Urothelium cell line (cell line): ENCODE measurements at regions not wholly inside any gene's neighbourhood (a gene's known extent, or its start where the extent isn't known, plus 50 kb on each side); places are given as distances from the start of the nearest gene placed in this dataset.
"Not testable (repeated sequence)": the region's sequence is repeated elsewhere in the genome, so short reads cannot be mapped to it uniquely, and the experiment has no call there.

ENCODE experiments used
- DNase-seq: peaks from one replicate; pipeline ENCODE4 v3.0.0; 2011; ENCODE audit warnings: low spot score, mixed read lengths
- FAIRE-seq: peaks from 2 replicates; lab custom pipeline; 2011; peaks lifted over from hg19 to GRCh38; lab: Jason Lieb, UNC

DNA sequence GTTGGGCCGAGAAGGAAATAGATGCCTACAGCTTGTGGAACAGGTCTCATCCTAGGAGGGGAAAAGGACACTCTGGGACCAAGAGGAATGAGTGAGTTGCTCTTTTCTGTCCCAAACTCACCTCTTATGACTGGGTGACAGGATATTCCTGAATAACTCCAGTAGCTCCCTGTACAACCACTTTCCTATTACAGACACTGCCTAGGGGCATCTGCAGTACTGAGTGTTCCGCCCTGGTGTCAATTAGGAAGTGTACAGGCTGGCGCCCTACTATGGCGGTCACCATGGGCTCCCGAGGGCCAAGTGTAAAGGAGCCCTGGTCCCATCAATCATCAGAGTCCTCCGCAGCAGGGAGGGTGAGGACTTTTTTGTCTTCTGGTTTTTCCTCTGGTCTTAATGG lies 343.4 kb upstream of the USP9Y start:
- no peak for DNase-seq
- FAIRE-seq: no peak

DNA sequence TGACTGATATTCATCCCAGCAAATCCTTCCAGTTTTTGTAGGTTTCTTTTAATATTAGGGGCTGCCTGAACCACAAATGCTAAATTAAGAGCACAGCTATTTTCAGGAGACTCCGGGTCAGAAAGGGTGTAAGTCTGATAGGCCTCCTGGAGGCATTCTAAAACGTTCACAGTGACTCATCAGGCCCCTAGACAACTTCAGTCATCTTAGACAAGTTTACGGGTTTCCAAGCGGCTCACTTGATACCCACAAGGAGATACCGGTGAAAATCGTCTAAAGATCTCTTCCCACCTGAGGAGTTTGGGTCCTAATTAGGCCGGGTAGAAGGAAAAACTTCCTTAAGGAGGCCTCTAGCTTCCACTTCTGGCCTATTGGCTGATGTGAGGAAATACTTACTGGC lies 342.7 kb upstream of the USP9Y start:
- FAIRE-seq (no peak), DNase-seq (no peak)

DNA sequence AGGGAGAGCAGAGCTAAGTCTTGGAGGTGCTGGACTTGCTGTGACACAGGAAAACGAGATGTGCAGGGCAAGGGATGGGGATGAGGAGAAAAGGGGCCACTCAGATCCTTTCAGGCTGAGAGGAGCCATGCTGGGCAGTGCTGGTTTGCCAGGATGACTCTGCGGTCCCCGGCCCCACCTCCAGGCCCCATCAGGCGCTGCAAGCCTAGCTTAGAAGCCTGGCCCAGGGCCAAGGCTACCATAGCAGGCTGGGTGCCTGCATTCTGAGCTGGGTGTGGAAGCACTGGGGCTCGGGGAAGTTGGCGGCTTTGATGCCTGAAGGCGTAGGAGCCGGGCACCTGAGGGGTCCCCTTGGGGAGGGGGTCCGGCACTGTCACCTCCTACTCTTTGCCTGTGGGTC lies 341.2 kb upstream of the USP9Y start:
- no peak for FAIRE-seq
- DNase-seq: no peak

DNA sequence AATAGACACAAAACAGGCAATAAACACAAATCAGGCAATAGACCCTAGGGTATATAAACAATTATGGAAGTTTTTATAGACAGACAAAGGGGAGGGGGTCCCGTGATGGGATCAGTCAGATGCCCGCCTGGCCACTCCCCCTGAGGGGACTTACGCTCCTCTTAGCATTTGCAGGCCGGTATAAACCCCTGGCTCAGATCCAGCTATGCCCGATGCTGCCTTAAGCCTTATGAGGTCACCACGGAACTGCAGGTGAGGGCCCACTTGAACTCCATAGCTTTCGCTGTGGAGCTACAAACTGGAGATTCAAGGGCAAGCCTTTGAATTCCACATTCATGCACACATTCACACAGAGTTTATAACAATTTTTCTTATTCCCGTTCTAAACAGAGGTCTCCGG lies 340.5 kb upstream of the USP9Y start:
- DNase-seq (no peak), FAIRE-seq (no peak)

DNA sequence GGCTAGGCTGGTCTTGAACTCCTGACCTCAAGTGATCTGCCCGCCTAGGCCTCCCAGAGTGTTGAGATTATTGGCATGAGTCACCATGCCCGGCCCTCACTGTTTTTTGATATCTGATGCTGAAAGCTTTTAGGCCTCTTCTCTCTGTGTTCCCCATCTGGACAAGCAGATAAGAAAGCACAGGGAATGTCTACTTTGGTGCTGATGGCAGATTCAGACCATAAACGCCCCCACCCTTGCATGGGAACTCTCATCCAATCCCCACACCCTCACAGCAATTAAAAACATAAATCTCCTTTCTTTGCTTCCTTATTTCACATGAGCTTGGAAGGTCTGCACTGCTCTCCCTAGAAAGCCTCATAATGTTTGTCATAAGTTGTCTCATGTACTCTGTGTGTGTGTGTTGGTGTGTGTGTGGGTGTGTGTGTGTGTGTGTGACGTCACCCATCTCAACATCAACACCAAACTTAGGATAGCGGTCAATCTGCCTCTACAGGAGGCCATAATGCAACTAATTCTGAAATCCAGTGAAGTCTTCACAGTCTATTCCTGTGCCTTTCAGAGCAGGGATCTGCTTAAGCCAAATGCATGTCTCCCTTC lies 335.6 kb upstream of the USP9Y start:
- DNase-seq (no peak), FAIRE-seq (no peak)

DNA sequence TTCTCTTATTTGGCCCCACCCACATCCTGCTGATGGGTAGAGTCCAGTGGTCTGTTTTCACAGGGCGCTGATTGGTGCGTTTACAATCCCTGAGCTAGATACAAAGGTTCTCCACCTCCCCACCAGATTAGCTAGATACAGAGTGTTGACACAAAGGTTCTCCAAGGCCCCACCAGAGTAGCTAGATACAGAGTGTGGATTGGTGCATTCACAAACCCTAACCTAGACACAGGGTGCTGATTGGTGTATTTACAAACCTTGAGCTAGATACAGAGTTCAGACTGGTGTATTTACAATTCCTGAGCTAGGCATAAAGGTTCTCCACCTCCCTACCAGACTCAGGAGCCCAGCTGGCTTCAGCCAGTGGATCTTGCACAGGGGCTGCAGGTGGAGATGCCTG lies 326.4 kb upstream of the USP9Y start:
- not testable (repeated sequence) for DNase-seq, FAIRE-seq

DNA sequence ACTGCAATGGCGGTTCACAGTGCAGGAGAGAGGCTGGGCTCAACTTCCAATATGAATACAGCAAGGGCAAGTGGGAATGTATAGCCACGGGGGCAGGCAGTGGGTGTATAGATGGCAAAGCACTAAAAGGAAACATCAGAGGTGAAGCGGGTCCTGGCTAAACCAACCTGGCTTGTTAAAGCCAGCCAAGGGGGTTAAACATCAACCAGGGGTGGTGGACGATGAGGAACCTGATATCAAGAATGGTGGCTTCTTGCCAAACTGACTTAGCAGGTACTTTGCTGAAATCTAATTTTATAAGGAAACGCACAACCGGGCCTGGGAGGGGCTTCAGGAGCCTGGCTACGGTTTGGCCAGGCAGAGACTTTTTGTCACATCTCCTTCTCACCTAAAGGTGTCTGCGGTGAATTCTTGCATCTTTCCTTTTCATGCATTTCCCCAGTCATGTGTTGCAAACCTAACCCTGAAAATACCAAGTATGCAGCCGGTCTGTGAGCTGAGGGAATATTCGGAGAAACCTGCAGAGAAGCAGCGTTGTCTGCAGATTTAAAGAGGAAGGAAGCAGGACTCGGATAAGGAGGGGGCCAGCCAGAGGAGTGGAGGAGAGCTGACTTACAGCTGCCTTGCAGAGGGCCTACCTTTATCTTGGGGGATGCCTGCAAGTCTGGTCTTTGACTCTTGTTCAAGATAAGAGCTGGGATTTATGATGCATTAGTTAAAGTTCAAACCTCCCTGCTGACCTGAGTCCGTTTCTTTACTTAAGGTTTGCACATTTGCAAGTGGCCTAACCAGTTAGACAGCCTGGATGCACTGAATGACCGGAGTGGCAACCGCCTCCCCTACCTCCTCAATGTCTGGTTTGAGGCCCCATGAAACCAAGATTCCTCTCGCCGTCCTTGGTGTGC lies 309.1 kb upstream of the USP9Y start:
- FAIRE-seq, DNase-seq: not testable (repeated sequence)

DNA sequence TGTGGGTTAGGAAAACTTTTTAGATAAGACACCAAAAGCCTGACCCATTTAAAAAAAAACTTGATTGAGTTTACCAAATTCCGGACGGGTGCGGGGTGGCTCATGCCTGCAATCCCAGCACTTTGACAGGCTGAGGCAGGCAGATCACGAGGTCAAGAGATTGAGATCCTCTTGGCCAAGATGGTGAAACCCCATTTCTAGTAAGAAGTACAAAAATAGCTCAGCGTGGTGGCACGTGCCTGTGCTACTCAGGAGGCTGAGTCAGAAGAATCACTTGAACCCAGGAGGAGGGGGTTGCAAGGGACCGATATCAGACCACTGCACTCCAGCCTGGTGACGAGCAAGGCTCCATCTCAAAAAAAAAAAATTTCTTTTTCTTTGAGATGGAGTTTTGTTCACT lies 307.8 kb upstream of the USP9Y start:
- FAIRE-seq (no peak), DNase-seq (no peak)

DNA sequence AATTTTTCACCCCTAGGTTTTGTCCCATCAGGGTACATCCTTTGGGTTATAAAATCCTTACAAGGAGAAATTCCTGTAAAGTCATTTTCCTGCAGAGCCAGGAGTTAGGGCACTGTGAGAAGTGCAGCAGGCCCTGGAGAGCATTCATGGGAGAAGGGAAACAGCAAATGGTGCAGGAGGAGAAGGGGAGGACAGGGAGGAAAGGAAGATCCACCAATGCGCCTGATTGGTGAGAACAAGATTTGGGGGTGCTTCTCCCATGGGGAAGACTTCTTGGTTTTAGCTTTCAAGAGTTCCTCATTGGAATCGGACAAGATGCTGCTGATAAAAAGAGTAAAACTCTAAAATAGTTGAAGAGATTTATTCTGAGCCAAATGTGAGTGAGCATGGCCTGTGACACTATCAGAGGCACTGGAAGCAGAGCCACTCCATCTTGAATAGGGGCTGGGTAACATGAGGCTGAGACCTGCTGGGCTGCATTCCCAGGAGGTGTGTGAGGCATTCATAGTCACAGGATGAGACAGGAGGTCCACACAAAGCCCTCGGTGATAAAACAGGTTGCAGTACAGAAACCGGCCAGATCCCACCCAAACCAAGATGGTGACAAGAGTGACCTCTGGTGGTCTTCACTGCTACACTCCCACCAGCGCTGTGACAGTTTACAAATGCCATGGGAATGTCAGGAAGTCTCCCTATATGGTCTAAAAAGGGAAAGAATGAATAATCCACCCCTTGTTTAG lies 305.5 kb upstream of the USP9Y start:
- not testable (repeated sequence) for DNase-seq, FAIRE-seq

DNA sequence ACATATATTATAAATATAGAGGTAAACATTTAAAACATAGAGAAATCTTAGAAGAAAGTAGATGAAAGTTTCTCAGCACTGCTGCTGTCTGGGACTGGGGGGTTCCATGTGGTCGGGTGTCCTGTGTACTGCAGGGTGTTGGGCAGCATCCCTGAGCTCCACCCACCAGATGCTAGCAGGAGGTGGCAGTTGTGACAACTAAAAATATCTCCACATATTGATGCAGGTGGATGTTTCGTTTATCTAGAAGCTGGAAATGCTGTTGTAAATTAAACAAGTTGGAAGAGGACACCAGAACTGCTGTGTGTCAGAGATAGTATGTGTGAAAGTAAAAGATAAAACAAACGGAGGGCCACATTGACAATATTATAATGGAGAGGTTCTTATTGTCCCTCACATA lies 297.1 kb upstream of the USP9Y start:
- DNase-seq (no peak), FAIRE-seq (no peak)

DNA sequence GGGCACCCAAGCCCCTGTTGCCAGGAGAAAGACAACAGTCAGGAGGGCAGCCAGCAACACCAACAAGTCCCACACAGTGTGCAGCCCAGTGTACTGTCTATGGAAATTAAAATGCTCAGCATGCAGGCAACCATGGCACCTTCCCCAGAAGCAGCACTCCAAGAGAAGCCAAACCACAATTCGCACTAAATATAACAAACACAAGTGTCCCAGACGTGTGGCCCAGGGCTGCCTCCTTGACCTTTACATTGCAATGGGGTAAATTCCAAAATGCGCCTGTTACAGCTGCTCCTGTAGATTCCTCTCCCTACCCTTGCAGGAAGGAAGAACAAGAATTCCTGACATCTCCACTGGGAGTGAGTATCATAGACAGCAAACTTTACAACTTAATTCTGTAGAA lies 292.8 kb upstream of the USP9Y start:
- FAIRE-seq: no peak

DNA sequence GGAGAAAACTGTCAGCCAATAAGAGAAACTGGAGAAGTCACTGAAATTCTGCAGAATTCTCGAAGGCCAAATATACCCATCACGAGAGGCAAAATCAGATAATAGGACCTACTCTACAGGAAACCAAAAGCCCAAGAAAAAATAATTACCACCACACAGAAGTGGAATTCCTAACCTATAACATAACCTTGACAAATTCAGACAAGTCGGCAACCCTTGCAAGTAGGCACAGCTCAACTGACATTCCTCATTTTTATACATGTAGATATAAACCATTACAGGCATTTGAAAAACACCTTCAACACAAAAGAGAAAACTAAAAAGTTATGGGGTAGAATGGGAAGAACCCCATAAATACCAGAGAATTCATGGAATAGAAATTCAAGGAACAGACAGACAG lies 290.3 kb upstream of the USP9Y start:
- FAIRE-seq (no peak), DNase-seq (no peak)

More for the DNA sequence above, 292.8 kb upstream of the USP9Y start:
- no peak for DNase-seq

DNA sequence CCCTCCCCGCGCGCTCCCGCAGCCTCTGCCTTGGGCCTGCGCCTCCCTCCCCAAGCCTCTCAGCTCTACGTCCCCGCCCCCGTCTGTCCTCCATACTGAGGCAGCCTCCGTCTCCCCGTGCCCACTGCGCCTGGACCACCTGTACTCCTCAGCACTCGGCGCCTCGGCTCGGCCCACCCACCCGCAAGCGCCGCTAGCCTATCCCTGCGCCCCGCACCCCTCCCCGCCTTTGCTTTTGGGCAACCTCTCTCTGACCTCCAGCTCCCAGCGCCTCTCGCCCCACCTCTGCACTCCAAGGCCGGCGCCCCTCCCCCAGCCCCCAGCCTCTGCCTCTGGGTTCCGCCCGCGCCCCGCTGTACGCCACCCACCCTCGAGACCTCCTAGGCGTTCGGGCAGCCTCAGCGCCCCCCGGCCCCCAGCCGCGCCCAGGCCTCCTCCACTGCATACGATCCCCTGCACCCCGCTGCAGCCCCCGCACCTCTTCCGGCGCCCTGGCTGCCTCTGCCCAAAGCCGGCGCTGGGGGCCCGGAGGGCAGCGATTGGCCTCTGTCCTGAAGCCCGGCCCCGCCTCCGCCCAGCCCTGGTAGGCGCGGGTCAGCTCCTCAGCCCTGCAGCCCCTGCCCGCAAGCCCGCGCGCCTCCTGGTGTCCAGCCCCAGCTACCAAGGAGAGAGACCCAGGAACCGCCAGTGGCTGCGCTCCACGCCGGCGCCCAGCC lies 279.8 kb upstream of the USP9Y start:
- FAIRE-seq: no peak
- peak; percentile 0 for DNase-seq

DNA sequence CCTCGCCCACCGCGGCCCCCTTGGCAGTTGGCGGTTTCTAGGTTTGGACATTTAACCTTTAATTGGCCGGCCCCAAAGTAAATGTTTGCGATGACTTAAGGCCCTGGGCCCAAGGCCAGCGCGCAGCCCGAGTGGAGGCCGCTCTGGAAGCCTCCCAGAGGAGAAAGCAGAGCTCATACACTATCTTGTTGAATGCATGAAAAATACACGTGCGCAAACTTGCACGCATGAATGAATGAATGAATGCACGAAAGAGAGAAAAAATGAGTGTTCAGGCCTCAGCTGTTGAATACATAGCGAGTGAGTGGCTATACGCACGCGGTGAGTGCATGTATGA lies 279.3 kb upstream of the USP9Y start:
- no peak for FAIRE-seq
- DNase-seq: no peak

DNA sequence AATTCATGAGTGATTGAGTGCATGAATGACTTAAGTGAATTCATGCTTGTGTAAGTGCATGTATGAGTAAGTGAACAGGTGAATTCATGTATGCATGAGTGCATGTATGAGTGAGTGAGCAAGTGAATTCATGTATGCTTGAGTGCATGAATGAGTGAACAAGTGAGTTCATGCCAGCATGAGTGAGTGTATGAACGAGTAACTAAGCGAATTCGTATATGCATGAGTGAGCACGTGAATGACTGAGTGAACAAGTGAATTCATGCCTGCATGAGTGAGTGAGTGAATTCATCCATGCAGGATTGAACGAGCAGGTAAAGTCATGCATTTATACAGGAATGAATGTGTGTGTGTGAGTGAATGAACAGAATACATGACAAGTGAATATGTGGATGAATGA lies 278.5 kb upstream of the USP9Y start:
- FAIRE-seq (no peak), DNase-seq (no peak)

DNA sequence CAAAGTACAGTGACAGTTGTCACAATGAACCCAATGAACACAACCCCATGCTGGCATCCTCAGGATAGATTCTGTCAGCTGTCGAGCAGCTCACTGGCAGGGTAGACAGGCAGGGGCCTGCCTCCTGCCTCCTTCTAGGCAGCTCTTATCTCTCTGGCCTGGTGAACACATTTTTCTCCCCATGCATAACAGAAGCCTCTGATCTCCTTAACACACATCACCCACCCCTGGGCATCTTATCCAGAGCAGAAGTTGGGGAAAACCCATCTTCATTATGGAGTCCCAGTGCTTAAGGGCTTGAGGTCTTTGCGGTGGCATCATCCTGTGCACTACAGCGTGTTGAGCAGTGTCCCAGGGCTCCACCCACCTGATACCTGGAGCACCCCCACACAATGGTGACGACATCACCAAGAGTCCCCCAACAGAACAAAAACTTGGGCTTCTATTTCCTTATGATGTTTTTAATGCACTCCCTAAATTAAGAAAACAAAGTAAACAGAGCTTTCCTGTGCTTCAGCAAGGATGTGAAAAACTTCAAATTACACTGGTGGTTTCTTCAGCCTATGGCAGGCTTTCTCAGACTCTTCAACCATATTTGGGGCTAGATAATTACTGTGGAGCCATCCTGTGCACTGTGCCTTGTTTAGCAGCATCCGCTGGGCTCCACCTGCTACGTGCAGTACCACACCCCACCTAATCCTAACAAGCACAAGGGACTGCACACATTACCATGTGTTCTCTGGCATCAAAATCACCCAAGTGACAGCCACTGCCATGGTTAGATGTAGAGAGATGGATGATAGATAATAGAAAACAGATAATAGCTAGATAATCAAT lies 277.4 kb upstream of the USP9Y start:
- FAIRE-seq (no peak), DNase-seq (no peak)

DNA sequence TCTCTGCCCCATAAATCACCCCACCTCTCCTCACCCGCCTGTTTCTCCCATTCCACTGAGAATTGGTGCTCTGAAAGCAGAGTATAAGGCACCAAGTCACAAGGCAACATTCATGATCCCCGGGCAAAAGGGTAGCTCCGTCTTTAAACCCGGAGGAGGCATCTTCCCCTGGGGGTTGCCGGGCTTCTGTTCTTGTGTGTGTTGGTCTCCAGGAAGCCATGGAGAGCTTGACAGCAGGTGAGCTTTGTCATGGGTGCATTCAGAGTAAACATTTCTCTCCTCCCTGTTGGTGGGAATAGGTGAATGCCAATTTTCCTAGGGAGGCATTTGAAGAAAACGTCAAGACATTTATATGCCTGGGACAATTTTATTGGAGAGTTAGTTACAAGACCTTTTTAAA lies 275.5 kb upstream of the USP9Y start:
- FAIRE-seq (no peak), DNase-seq (no peak)

DNA sequence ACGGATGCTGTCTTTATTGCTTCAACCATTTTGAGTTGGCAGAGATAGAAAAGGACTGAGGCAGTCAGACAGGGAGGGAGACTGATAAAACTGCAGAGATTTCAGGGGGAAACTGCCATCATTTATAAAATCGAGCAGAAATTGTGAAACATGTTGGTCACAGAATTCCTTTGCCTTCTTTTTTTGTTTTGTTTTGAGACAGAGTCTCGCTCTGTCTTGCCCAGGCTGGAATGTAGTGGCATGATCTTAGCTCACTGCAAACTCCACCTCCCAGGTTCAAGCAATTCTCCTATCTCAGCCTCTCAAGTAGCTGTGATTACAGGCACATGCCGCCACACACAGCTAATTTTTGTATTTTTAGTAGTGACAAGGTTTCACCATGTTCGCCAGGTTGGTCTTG lies 273.7 kb upstream of the USP9Y start:
- no peak for DNase-seq
- FAIRE-seq: no peak

DNA sequence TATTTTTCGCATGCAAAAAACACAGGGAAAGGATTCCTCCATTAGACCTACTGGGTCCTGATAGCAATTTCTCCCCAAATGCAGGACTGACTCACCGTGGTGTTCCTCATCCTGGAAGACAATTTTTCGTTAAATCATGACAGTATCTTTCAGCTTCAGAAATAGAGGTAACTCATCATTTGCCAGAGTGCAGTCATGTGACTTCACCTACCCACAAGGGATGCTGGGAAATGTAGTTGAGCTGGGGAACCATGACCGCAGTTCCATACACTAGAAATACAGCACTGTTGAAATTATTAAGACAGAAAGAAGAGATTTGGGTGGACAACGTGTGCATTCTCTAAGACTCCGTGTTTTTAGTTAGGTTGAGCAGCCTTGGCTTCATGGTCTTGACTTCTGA lies 269.5 kb upstream of the USP9Y start:
- FAIRE-seq: no peak
- DNase-seq: no peak

DNA sequence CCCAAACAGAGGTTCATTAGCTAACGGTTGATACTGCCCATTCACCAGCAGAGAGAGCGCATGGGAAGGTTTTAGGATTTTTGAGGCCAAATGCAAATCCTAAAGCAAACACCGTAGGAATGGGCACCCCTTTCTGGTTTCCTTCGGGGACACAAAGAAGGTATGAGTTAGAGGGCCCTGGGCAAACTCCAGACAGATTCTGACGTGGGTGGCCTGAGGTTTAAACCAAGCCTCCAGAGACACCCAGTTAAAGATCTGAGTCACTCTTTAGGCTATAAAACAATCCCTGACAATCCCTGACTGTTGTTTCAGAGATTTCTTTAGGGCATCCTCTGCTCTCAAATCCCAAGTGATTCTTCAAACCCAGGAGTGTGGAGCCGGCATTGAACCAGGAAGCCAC lies 262.2 kb upstream of the USP9Y start:
- not testable (repeated sequence) for FAIRE-seq, DNase-seq
